Stimulated activated CD4-positive, alpha-beta T cell treated with anti-CD3 and anti-CD28 coated beads, Interleukin-15, amount 100 ng/mL, for 48 hours (primary cell): ENCODE measurements at regions not wholly inside any gene's neighbourhood (a gene's known extent, or its start where the extent isn't known, plus 50 kb on each side); places are given as distances from the start of the nearest gene placed in this dataset.

ENCODE experiments used
- DNase-seq, 2 donors: peaks; one replicate each; pipeline ENCODE4 v3.0.0-alpha.2; 2020; ENCODE audit warnings: low read depth in 2 of 2

- no peak for DNase-seq
Observed at GRCh38 chr7:53504914-53505313, 469.5 kb downstream of the POM121L12 start.

GRCh38 chr7:53518319-53518718 is 482.9 kb downstream of the POM121L12 start:
- no peak for DNase-seq

GRCh38 chr7:53520841-53521240 is 485.4 kb downstream of the POM121L12 start:
- no peak for DNase-seq

GRCh38 chr7:53521638-53522184 is 486.3 kb downstream of the POM121L12 start:
- no peak for DNase-seq

GRCh38 chr7:53539558-53539957 is 504.1 kb downstream of the POM121L12 start:
- no peak for DNase-seq

- DNase-seq, result no peak
Observed at GRCh38 chr7:53541475-53541874, 506.0 kb downstream of the POM121L12 start.

- no peak for DNase-seq
Observed at GRCh38 chr7:53542157-53542556, 506.7 kb downstream of the POM121L12 start.
